LNCaP clone FGC (cell line): ENCODE measurements at regions not wholly inside any gene's neighbourhood (a gene's known extent, or its start where the extent isn't known, plus 50 kb on each side); places are given as distances from the start of the nearest gene placed in this dataset.

Experiments
- DNase-seq: peaks from one replicate; pipeline ENCODE4 v3.0.0-alpha.2; 2011; ENCODE audit warnings: low read depth
- H3K4me3 ChIP-seq: 2 replicates; pipeline ENCODE4 v1.5.1; 2011; ENCODE audit warnings: mild to moderate bottlenecking, low read depth, low read length, control low read depth
- CTCF ChIP-seq: IDR thresholded peaks from 2 replicates; pipeline ENCODE4 v1.5.1; 2012; ENCODE audit warnings: mild to moderate bottlenecking; ENCODE audit not compliant: control insufficient read depth, insufficient read depth; ENCODE audit errors: extremely low read depth

DNA sequence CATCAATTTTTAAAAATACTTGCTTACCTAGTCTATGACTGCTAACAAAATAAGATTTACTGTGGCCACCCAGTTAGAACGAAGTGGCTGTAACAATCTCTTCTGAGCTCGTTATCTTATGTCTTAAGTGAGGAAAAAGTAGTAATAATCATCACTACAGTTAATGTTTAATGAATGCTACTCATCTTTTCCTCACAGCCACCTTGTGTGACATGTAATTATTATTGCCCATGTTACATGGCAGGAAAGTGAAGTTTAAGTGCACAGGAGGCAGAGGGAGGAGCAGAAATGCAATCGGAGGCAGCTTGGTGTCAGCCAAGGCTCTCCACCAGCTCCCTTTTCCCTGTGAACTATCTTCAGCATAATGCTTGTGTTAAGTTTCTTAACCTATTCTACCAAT lies 260.3 kb downstream of the B3GLCT start:
- TF ChIP-seq CTCF, result no peak
- no peak overlapping the region for H3K4me3 ChIP-seq
- DNase-seq, result no peak

- no peak for DNase-seq
- no peak overlapping the region for H3K4me3 ChIP-seq
- TF ChIP-seq CTCF, result no peak
Measured at GRCh38 chr13:31461923-31462322, 262.1 kb downstream of the B3GLCT start.

- TF ChIP-seq CTCF, result no peak
- no peak for DNase-seq
- no peak overlapping the region for H3K4me3 ChIP-seq
Measured at GRCh38 chr13:31462766-31463165, 263.0 kb downstream of the B3GLCT start.

- no peak for DNase-seq
Measured at GRCh38 chr13:31468114-31468902, 268.5 kb downstream of the B3GLCT start.

DNA sequence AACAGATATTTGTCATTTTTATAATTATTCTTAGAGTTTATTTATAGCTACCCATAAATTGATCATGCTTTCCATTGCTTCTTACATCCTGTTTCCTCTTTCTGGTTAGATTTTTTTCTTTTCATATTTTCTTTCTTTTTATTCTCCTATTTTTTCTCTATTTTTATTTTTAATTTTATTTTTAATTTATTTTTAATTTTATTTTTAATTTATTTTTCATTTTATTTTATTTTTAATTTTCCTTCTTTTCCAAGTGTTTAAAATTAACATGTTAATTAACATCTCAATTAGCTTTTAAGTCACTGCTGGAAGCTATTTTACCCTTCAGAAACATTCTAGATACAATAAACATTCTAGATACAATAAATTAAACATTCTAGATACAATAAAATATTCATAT lies 269.6 kb downstream of the B3GLCT start:
- TF ChIP-seq CTCF, result no peak
- H3K4me3 ChIP-seq, result no peak overlapping the region
- no peak for DNase-seq

More at GRCh38 chr13:31468114-31468902, 268.5 kb downstream of the B3GLCT start:
- H3K4me3 ChIP-seq, result no peak overlapping the region
- no peak for TF ChIP-seq CTCF

- DNase-seq, result no peak
- TF ChIP-seq CTCF, result no peak
- H3K4me3 ChIP-seq, result no peak overlapping the region
Measured at GRCh38 chr13:31476266-31476665, 263.1 kb upstream of the RXFP2 start.

- DNase-seq, result no peak
- no peak overlapping the region for H3K4me3 ChIP-seq
- no peak for TF ChIP-seq CTCF
Measured at GRCh38 chr13:31476753-31477152, 262.6 kb upstream of the RXFP2 start.
